GM12878 (cell line): ENCODE measurements at regions not wholly inside any gene's neighbourhood (a gene's known extent, or its start where the extent isn't known, plus 50 kb on each side); places are given as distances from the start of the nearest gene placed in this dataset.

Source experiments
- ATAC-seq: fragments of 200-7000 bp; cut with Tn5 transposase; 3 replicates; pipeline ENCODE4 v1.9.1; 2020; ENCODE audit warnings: mild to moderate bottlenecking, moderate library complexity
- BruUV-seq: library from RNA; stranded (reverse); fragments of 400-500 nt; replicated peaks from 2 replicates; lab custom pipeline; 2021; lab: Mats Ljungman, UMichigan
- CTCF ChIA-PET: fragments of 300-600 bp; sonication (Branson Sonifier 250); formaldehyde crosslinking; extraction: SDS; loops from one replicate; lab custom pipeline; 2021; ENCODE audit warnings: inconsistent platforms; lab: Yijun Ruan, JAX
- POLR2A ChIA-PET: fragments of 350-600 bp; formaldehyde crosslinking; extraction: SDS; loops from one replicate; lab custom pipeline; 2021; ENCODE audit warnings: inconsistent platforms; lab: Charles Lee
- RAD21 ChIA-PET: fragments of 300-600 bp; sonication (Branson Sonifier 250); formaldehyde crosslinking; loops from one replicate; lab custom pipeline; 2023; ENCODE audit warnings: antibody characterized with exemption; ENCODE audit not compliant: unreplicated experiment; lab: Charles Lee
- SMC1A ChIA-PET: fragments of 300-600 bp; sonication (Branson Sonifier 250); formaldehyde crosslinking; loops from one replicate; lab custom pipeline; 2023; ENCODE audit not compliant: unreplicated experiment, uncharacterized antibody; lab: Charles Lee
- DNase-seq: peaks from one replicate; pipeline ENCODE4 v3.0.0-alpha.2; 2011; ENCODE audit warnings: low read depth, low spot score
- FAIRE-seq: peaks from 3 replicates; lab custom pipeline; 2011; peaks lifted over from hg19 to GRCh38; lab: Jason Lieb, UNC
- H2AFZ ChIP-seq: 2 replicates; pipeline ENCODE4 v1.6.0; 2011; ENCODE audit warnings: low read depth, low read length, control low read depth; ENCODE audit not compliant: control insufficient read depth
- H3K27ac ChIP-seq: 2 replicates; pipeline ENCODE4 v1.5.1; 2011; ENCODE audit warnings: control low read depth; ENCODE audit not compliant: control insufficient read depth, insufficient read depth
- H3K27me3 ChIP-seq, 2 experiments: replicated peaks in 1 of 2; 2 replicates each; pipeline versions ENCODE4 v1.6.0 to v1.6.1; 2011; ENCODE audit warnings: low read length in 1 of 2; ENCODE audit not compliant: control insufficient read depth in 2 of 2, insufficient read depth in 2 of 2
- H3K36me3 ChIP-seq, 2 experiments: 2 replicates each; pipeline ENCODE4 v1.5.1; 2011; ENCODE audit warnings: low read length in 1 of 2; ENCODE audit not compliant: control insufficient read depth in 2 of 2, insufficient read depth in 2 of 2
- H3K4me1 ChIP-seq: 2 replicates; pipeline ENCODE4 v1.6.1; 2011; ENCODE audit warnings: mild to moderate bottlenecking, low read length, moderate library complexity, mixed read lengths; ENCODE audit not compliant: control insufficient read depth, insufficient read depth
- H3K4me2 ChIP-seq: 2 replicates; pipeline ENCODE4 v1.6.0; 2011; ENCODE audit warnings: control low read depth; ENCODE audit not compliant: control insufficient read depth, insufficient read depth
- H3K4me3 ChIP-seq: fragments of 200-600 bp; sonication (generic); 2 replicates; pipeline ENCODE4 v1.5.1; 2016
- H3K79me2 ChIP-seq: 2 replicates; pipeline ENCODE4 v1.6.0; 2011; ENCODE audit warnings: low read length; ENCODE audit not compliant: control insufficient read depth, insufficient read depth
- H3K9ac ChIP-seq: 2 replicates; pipeline ENCODE4 v1.8.0; 2011; ENCODE audit warnings: low read length, control low read depth, mixed read lengths; ENCODE audit not compliant: control insufficient read depth, insufficient read depth
- H3K9me3 ChIP-seq: replicated peaks from 3 replicates; pipeline ENCODE4 v1.5.1; 2011; ENCODE audit warnings: mild to moderate bottlenecking, low read length; ENCODE audit not compliant: control insufficient read depth, insufficient read depth
- H4K20me1 ChIP-seq: 2 replicates; pipeline ENCODE4 v1.6.0; 2011; ENCODE audit not compliant: control insufficient read depth, insufficient read depth
- ATF7 ChIP-seq: fragments of 450-650 bp; IDR thresholded peaks from 2 replicates; pipeline ENCODE4 v1.6.1; 2016; ENCODE audit warnings: low read depth, mild to moderate bottlenecking
- BRCA1 ChIP-seq: IDR thresholded peaks from 2 replicates; pipeline ENCODE4 v1.6.1; 2011; ENCODE audit warnings: low read depth, low read length, improper control_type of control experiment
- CEBPB ChIP-seq, 2 experiments: fragments of 150-350 bp in 1 of 2; IDR thresholded peaks; 2 replicates each; pipeline ENCODE4 v1.6.1; 2012 to 2014; ENCODE audit warnings: low read depth in 2 of 2, low read length in 2 of 2, borderline replicate concordance in 1 of 2, inconsistent platforms in 1 of 2
- CHD4 ChIP-seq: fragments of 200-600 bp; sonication (generic); IDR thresholded peaks from 2 replicates; pipeline ENCODE4 v1.6.1; 2016; ENCODE audit warnings: mild to moderate bottlenecking
- FOXK2 ChIP-seq: fragments of 450-650 bp; IDR thresholded peaks from 2 replicates; pipeline ENCODE4 v1.6.1; 2017; ENCODE audit warnings: mild to moderate bottlenecking, moderate library complexity
- HCFC1 ChIP-seq: fragments of 150-350 bp; IDR thresholded peaks from 2 replicates; pipeline ENCODE4 v1.6.1; 2014; ENCODE audit warnings: low read length
- JUNB ChIP-seq: IDR thresholded peaks from 2 replicates; pipeline ENCODE4 v1.6.1; 2016; ENCODE audit warnings: antibody characterized with exemption, mild to moderate bottlenecking
- MAX ChIP-seq: IDR thresholded peaks from 2 replicates; pipeline ENCODE4 v1.6.1; 2012; ENCODE audit warnings: low read depth, low read length, improper control_type of control experiment
- MTA2 ChIP-seq: fragments of 450-650 bp; IDR thresholded peaks from 2 replicates; pipeline ENCODE4 v1.6.1; 2016; ENCODE audit warnings: low read depth, mild to moderate bottlenecking, moderate library complexity
- MXI1 ChIP-seq: fragments of 150-350 bp; IDR thresholded peaks from 2 replicates; pipeline ENCODE4 v1.6.1; 2011; ENCODE audit warnings: low read depth, mild to moderate bottlenecking, inconsistent platforms, low read length, improper control_type of control experiment
- NR2C1 ChIP-seq: fragments of 450-650 bp; IDR thresholded peaks from 2 replicates; pipeline ENCODE4 v1.6.1; 2017; ENCODE audit warnings: antibody characterized with exemption, mild to moderate bottlenecking, moderate library complexity
- POLR2A ChIP-seq: IDR thresholded peaks from 2 replicates; pipeline ENCODE4 v1.6.1; 2011; ENCODE audit warnings: low read depth, mild to moderate bottlenecking, low read length
- WRNIP1 ChIP-seq: IDR thresholded peaks from 2 replicates; pipeline ENCODE4 v1.6.1; 2011; ENCODE audit warnings: low read depth, low read length, improper control_type of control experiment, borderline replicate concordance
- ZSCAN29 ChIP-seq: fragments of 450-650 bp; IDR thresholded peaks from 2 replicates; pipeline ENCODE4 v1.6.1; 2017; ENCODE audit warnings: mild to moderate bottlenecking, moderate library complexity
- WGBS: methylation state at CpG from one replicate; pipeline ENCODE4 v1.1.6; 2016; ENCODE audit warnings: low lambda C conversion rate; ENCODE audit not compliant: insufficient replicate concordance, insufficient coverage; ENCODE audit errors: missing lambda C conversion rate; 5-methylcytosine and 5-hydroxymethylcytosine counted together
- in situ Hi-C: fragments of 300-500 bp; cut with MboI; formaldehyde crosslinking; loops from 9 replicates; pipeline ENCODE4 v1.14.3; 2018; ENCODE audit warnings: mixed read lengths
- intact Hi-C: fragments of 100-400 bp; cut with micrococcal nuclease; formaldehyde crosslinking; loops from one replicate; pipeline ENCODE4 v1.14.2; 2022; ENCODE audit not compliant: unreplicated experiment

- intact Hi-C loops = no loop called here
- ChIA-PET POLR2A (no interaction called here), RAD21 (no interaction called here), SMC1A (interaction anchor here (1.1 kb wide), 1 partner anchor 214 kb away, joined by 3 read pairs; no protein-coding TSS in a partner anchor), CTCF (interaction anchor here (0.5 kb wide), 1 partner anchor 36 kb away, joined by 7 read pairs; no protein-coding TSS in a partner anchor)
- Histone ChIP-seq H3K9ac (no peak overlapping the region), H3K36me3 (no peaks in the 10 kb centered on the region), H4K20me1 (no peaks in the 10 kb centered on the region), H3K27me3 (no peaks in the 10 kb centered on the region), H3K9me3 (peaks cover 4% of the 10 kb centered on the region; the same call in 1 of the 3 replicates), H3K4me2 (no peak overlapping the region), H3K4me3 (no peak overlapping the region), H3K4me1 (peaks cover 9% of the 10 kb centered on the region), H2AFZ (no peak overlapping the region), H3K79me2 (no peaks in the 10 kb centered on the region), H3K27ac (no peak overlapping the region)
- FAIRE-seq (no peak), ATAC-seq (no peak), DNase-seq (no peak)
- in situ Hi-C loops = no loop called here
- 58% methylated on average over 21 of the region's 21 CpGs for WGBS
- no TSS peak for BruUV-seq
- TF ChIP-seq CHD4 (no peak), MXI1 (no peak), BRCA1 (no peak), MAX (no peak), FOXK2 (no peak), WRNIP1 (no peak), MTA2 (no peak), JUNB (no peak), HCFC1 (no peak), CEBPB (IDR thresholded peaks at IDR 0.05; ENCODE audit: borderline replicate concordance in 1 of 2, low read depth in 2 of 2, low read length in 2 of 2) (no peak), POLR2A (no peak), ATF7 (no peak), ZSCAN29 (no peak), NR2C1 (no peak)
These were observed 220.0 kb downstream of the QKI start for GRCh38 chr6:163634211-163635171.
